SK-N-SH treated with all-trans-retinoic acid at 6 μM for 48 hours (cell line): ENCODE measurements at regions not wholly inside any gene's neighbourhood (a gene's known extent, or its start where the extent isn't known, plus 50 kb on each side); places are given as distances from the start of the nearest gene placed in this dataset.
A peak's percentile ranks its signal among the peaks of the same experiment; 100 is the strongest.

Experiments used
- ATAC-seq: fragments of 200-7000 bp; cut with Tn5 transposase; 3 replicates; pipeline ENCODE4 v1.9.1; 2020; ENCODE audit warnings: mild to moderate bottlenecking, moderate library complexity
- ARNTL ChIP-seq: fragments of 450-650 bp; formaldehyde crosslinking; IDR thresholded peaks from 2 replicates; pipeline ENCODE4 v1.5.0; 2020; ENCODE audit warnings: low read depth, mild to moderate bottlenecking, moderate library complexity, borderline replicate concordance
- BACH2 ChIP-seq: fragments of 250-450 bp; sonication (Bioruptor Pico); IDR thresholded peaks from 2 replicates; pipeline ENCODE4 v1.9.0; 2021; ENCODE audit warnings: mild to moderate bottlenecking, borderline replicate concordance
- CREB5 ChIP-seq: fragments of 250-450 bp; sonication (Bioruptor Pico); IDR thresholded peaks from 2 replicates; pipeline ENCODE4 v1.5.1; 2020; ENCODE audit warnings: low read depth, mild to moderate bottlenecking, moderate library complexity
- CSDC2 ChIP-seq: fragments of 250-450 bp; sonication (Bioruptor Pico); IDR thresholded peaks from 2 replicates; pipeline ENCODE4 v1.5.0; 2020; ENCODE audit warnings: mild to moderate bottlenecking, moderate library complexity
- CSRNP3 ChIP-seq: fragments of 250-450 bp; sonication (Bioruptor Pico); IDR thresholded peaks from 2 replicates; pipeline ENCODE4 v1.5.1; 2021; ENCODE audit warnings: mild to moderate bottlenecking, moderate library complexity
- ESRRG ChIP-seq: fragments of 250-450 bp; sonication (Bioruptor Pico); IDR thresholded peaks from 2 replicates; pipeline ENCODE4 v1.6.1; 2021; ENCODE audit warnings: mild to moderate bottlenecking
- GLIS3 ChIP-seq: fragments of 250-450 bp; sonication (Bioruptor Pico); IDR thresholded peaks from 2 replicates; pipeline ENCODE4 v1.5.0; 2020; ENCODE audit warnings: mild to moderate bottlenecking, moderate library complexity
- ISL1 ChIP-seq: fragments of 250-450 bp; sonication (Bioruptor Pico); IDR thresholded peaks from 2 replicates; pipeline ENCODE4 v2.1.2; 2022; ENCODE audit warnings: mild to moderate bottlenecking, moderate library complexity
- PATZ1 ChIP-seq: fragments of 250-450 bp; sonication (Bioruptor Pico); IDR thresholded peaks from 2 replicates; pipeline ENCODE4 v1.8.0; 2020; ENCODE audit warnings: mild to moderate bottlenecking, moderate library complexity, borderline replicate concordance
- PPARA ChIP-seq: fragments of 250-450 bp; sonication (Bioruptor Pico); IDR thresholded peaks from 2 replicates; pipeline ENCODE4 v1.5.0; 2020; ENCODE audit warnings: mild to moderate bottlenecking, borderline replicate concordance
- SNAI2 ChIP-seq: fragments of 250-450 bp; sonication (Bioruptor Pico); IDR thresholded peaks from 2 replicates; pipeline ENCODE4 v1.5.0; 2020; ENCODE audit warnings: mild to moderate bottlenecking, moderate library complexity
- TCF4 ChIP-seq: fragments of 250-450 bp; sonication (Bioruptor Pico); IDR thresholded peaks from 2 replicates; pipeline ENCODE4 v1.8.0; 2021; ENCODE audit warnings: mild to moderate bottlenecking, moderate library complexity, borderline replicate concordance
- TOX ChIP-seq: fragments of 250-450 bp; sonication (Bioruptor Pico); IDR thresholded peaks from 2 replicates; pipeline ENCODE4 v1.8.0; 2021; ENCODE audit warnings: mild to moderate bottlenecking, moderate library complexity, borderline replicate concordance
- ZC3H10 ChIP-seq: fragments of 250-450 bp; sonication (Bioruptor Pico); IDR thresholded peaks from 2 replicates; pipeline ENCODE4 v1.5.1; 2021; ENCODE audit warnings: mild to moderate bottlenecking, moderate library complexity
- ZFP3 ChIP-seq: fragments of 250-450 bp; sonication (Bioruptor Pico); IDR thresholded peaks from 2 replicates; pipeline ENCODE4 v1.5.0; 2020; ENCODE audit warnings: mild to moderate bottlenecking, moderate library complexity
- ZFP30 ChIP-seq: fragments of 450-650 bp; formaldehyde crosslinking; IDR thresholded peaks from 2 replicates; pipeline ENCODE4 v1.5.0; 2022; ENCODE audit warnings: mild to moderate bottlenecking, moderate library complexity
- ZNF565 ChIP-seq: fragments of 450-650 bp; formaldehyde crosslinking; conservative IDR thresholded peaks from 2 replicates; pipeline ENCODE4 v1.5.0; 2020; ENCODE audit warnings: low read depth, mild to moderate bottlenecking, moderate library complexity
- ZNF70 ChIP-seq: fragments of 450-650 bp; formaldehyde crosslinking; IDR thresholded peaks from 2 replicates; pipeline ENCODE4 v1.5.0; 2020; ENCODE audit warnings: mild to moderate bottlenecking, moderate library complexity
- ZNF8 ChIP-seq: fragments of 450-650 bp; formaldehyde crosslinking; IDR thresholded peaks from 2 replicates; pipeline ENCODE4 v1.5.0; 2020; ENCODE audit warnings: mild to moderate bottlenecking, moderate library complexity

- ATAC-seq, result peak; percentile 94
- peak; percentile 60; the same call in 1 of the 2 replicates for TF ChIP-seq CSRNP3 (CRISPR knock-in tag)
- peak; percentile 65; the same call in 1 of the 2 replicates for TF ChIP-seq GLIS3 (CRISPR knock-in tag)
- TF ChIP-seq CREB5 (CRISPR knock-in tag), result peak; percentile 12; the same call in 1 of the 2 replicates
- TF ChIP-seq ZNF8 (CRISPR knock-in tag), result peak; percentile 32; the same call in 1 of the 2 replicates
- no peak for TF ChIP-seq CSDC2
- no peak for TF ChIP-seq ARNTL (CRISPR knock-in tag)
- TF ChIP-seq ZFP3 (CRISPR knock-in tag), result peak; percentile 60
- TF ChIP-seq TCF4, result peak; percentile 87; the same call in 1 of the 2 replicates
- TF ChIP-seq TOX (CRISPR knock-in tag), result no peak
- TF ChIP-seq BACH2, result no peak
- 0 out of 2 replicates have a peak, but pooled peaks have one; percentile 58 for TF ChIP-seq SNAI2 (CRISPR knock-in tag)
- no peak for TF ChIP-seq ZNF70 (CRISPR knock-in tag)
- TF ChIP-seq ISL1 (CRISPR knock-in tag), result peak; percentile 97
- TF ChIP-seq PATZ1 (CRISPR knock-in tag), result 0 out of 2 replicates have a peak, but pooled peaks have one; percentile 16
Measured at GRCh38 chr5:16392718-16393117, 72.9 kb downstream of the ZNF622 start.

GRCh38 chr5:16391858-16392649 lies 73.5 kb downstream of the ZNF622 start:
- ATAC-seq, result peak; percentile 48

GRCh38 chr5:16390825-16391224 lies 74.8 kb downstream of the ZNF622 start:
- ATAC-seq, result no peak
- peak; percentile 90 for TF ChIP-seq ZFP3 (CRISPR knock-in tag)
- TF ChIP-seq ESRRG (CRISPR knock-in tag), result 0 out of 2 replicates have a peak, but pooled peaks have one; percentile 25
- no peak for TF ChIP-seq ZNF8 (CRISPR knock-in tag)
- TF ChIP-seq ISL1 (CRISPR knock-in tag), result peak; percentile 81
- TF ChIP-seq CREB5 (CRISPR knock-in tag), result peak; percentile 85
- TF ChIP-seq, all 23 proteins: peak for 4

More at GRCh38 chr5:16391858-16392649, 73.5 kb downstream of the ZNF622 start:
- TF ChIP-seq CSRNP3 (CRISPR knock-in tag) (no peak), TCF4 (peak; percentile 40; the same call in 1 of the 2 replicates), ZNF8 (CRISPR knock-in tag) (peak; percentile 42; the same call in 1 of the 2 replicates)

- ATAC-seq, result no peak
- TF ChIP-seq ZFP30 (CRISPR knock-in tag) (no peak), SNAI2 (CRISPR knock-in tag) (no peak), ESRRG (CRISPR knock-in tag) (no peak), GLIS3 (CRISPR knock-in tag) (no peak), ISL1 (CRISPR knock-in tag) (no peak), CREB5 (CRISPR knock-in tag) (no peak), PPARA (CRISPR knock-in tag) (no peak), TCF4 (no peak), CSDC2 (no peak), ZNF70 (CRISPR knock-in tag) (no peak), ARNTL (CRISPR knock-in tag) (no peak), ZFP3 (CRISPR knock-in tag) (no peak), ZNF8 (CRISPR knock-in tag) (no peak), TOX (CRISPR knock-in tag) (no peak), ZC3H10 (CRISPR knock-in tag) (no peak), ZNF565 (CRISPR knock-in tag) (no peak), BACH2 (no peak), PATZ1 (CRISPR knock-in tag) (no peak)
Measured at GRCh38 chr5:16385516-16386090, 80.0 kb downstream of the ZNF622 start.
